K562 (cell line): ENCODE measurements at regions not wholly inside any gene's neighbourhood (a gene's known extent, or its start where the extent isn't known, plus 50 kb on each side); places are given as distances from the start of the nearest gene placed in this dataset.

Source experiments
- SMARCB1 ChIP-seq: IDR thresholded peaks from 2 replicates; pipeline ENCODE4 v1.6.1; 2011; ENCODE audit warnings: improper control_type of control experiment, low read depth; ENCODE audit not compliant: insufficient read length
- TF ChIP-seq, protein P1 (sequence below): conservative IDR thresholded peaks from 2 replicates; pipeline ENCODE4 v1.6.1; 2011; ENCODE audit warnings: low read depth, mild to moderate bottlenecking, low read length; ENCODE audit not compliant: control insufficient read depth

DNA sequence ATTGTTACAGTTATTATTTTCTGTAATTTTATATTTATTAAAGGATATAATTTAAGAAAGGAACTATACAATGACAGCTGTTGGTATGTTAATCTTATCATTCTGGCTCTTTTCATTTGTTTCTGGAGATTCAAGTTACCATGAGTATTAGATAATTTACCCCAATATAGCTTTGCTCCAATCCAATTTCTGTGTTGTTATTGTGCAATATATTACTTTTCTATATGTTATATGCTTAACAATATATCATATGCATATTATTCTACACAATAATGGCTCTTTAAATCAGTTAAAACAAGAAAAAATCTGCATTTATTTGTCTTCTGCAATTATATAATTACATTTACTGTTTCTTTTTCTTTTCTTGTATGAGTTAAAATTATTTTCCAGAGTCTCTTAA lies 1650.9 kb downstream of the BRINP3 start:
- TF ChIP-seq, protein P1, sequence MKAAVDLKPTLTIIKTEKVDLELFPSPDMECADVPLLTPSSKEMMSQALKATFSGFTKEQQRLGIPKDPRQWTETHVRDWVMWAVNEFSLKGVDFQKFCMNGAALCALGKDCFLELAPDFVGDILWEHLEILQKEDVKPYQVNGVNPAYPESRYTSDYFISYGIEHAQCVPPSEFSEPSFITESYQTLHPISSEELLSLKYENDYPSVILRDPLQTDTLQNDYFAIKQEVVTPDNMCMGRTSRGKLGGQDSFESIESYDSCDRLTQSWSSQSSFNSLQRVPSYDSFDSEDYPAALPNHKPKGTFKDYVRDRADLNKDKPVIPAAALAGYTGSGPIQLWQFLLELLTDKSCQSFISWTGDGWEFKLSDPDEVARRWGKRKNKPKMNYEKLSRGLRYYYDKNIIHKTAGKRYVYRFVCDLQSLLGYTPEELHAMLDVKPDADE = no peak
- TF ChIP-seq SMARCB1 = no peak
